HG02981 (cell line): ENCODE measurements at regions not wholly inside any gene's neighbourhood (a gene's known extent, or its start where the extent isn't known, plus 50 kb on each side); places are given as distances from the start of the nearest gene placed in this dataset.

Experiments
- ATAC-seq: cut with Tn5 transposase; IDR thresholded peaks from one replicate; pipeline ENCODE4 v1.9.1; 2021; ENCODE audit warnings: mild to moderate bottlenecking, moderate library complexity; ENCODE audit not compliant: unreplicated experiment

- no peak for ATAC-seq
Measured at GRCh38 chr3:83092521-83093221, 1331.2 kb upstream of the GBE1 start.

- ATAC-seq: no peak
Measured at GRCh38 chr3:83076041-83076440, 1314.6 kb upstream of the GBE1 start.

GRCh38 chr3:83074485-83074884 is 1313.0 kb upstream of the GBE1 start:
- no peak for ATAC-seq

GRCh38 chr3:83065851-83066460 is 1304.5 kb upstream of the GBE1 start:
- no peak for ATAC-seq

- no peak for ATAC-seq
Measured at GRCh38 chr3:83063446-83063845, 1302.0 kb upstream of the GBE1 start.

- no peak for ATAC-seq
Measured at GRCh38 chr3:83048556-83048955, 1287.1 kb upstream of the GBE1 start.

- no peak for ATAC-seq
Measured at GRCh38 chr3:83039422-83039821, 1278.0 kb upstream of the GBE1 start.

- no peak for ATAC-seq
Measured at GRCh38 chr3:83035704-83036010, 1274.2 kb upstream of the GBE1 start.

GRCh38 chr3:83034806-83035703 is 1273.6 kb upstream of the GBE1 start:
- ATAC-seq: no peak

- ATAC-seq: no peak
Measured at GRCh38 chr3:83033133-83033532, 1271.7 kb upstream of the GBE1 start.

GRCh38 chr3:83023086-83023485 is 1261.6 kb upstream of the GBE1 start:
- ATAC-seq: no peak

- ATAC-seq: no peak
Measured at GRCh38 chr3:83011481-83011880, 1250.0 kb upstream of the GBE1 start.

GRCh38 chr3:83003917-83004316 is 1242.5 kb upstream of the GBE1 start:
- ATAC-seq: no peak

GRCh38 chr3:83002869-83003445 is 1241.5 kb upstream of the GBE1 start:
- ATAC-seq: no peak

- no peak for ATAC-seq
Measured at GRCh38 chr3:82999777-83000176, 1238.3 kb upstream of the GBE1 start.

- ATAC-seq: no peak
Measured at GRCh38 chr3:82978368-82978767, 1216.9 kb upstream of the GBE1 start.

- no peak for ATAC-seq
Measured at GRCh38 chr3:82977871-82978270, 1216.4 kb upstream of the GBE1 start.

- no peak for ATAC-seq
Measured at GRCh38 chr3:82973791-82974190, 1212.3 kb upstream of the GBE1 start.

GRCh38 chr3:82960379-82960778 is 1198.9 kb upstream of the GBE1 start:
- no peak for ATAC-seq

GRCh38 chr3:82957696-82958095 is 1196.3 kb upstream of the GBE1 start:
- no peak for ATAC-seq

GRCh38 chr3:82957079-82957478 is 1195.6 kb upstream of the GBE1 start:
- no peak for ATAC-seq

- no peak for ATAC-seq
Measured at GRCh38 chr3:82954486-82954885, 1193.0 kb upstream of the GBE1 start.
